SJSA1 (cell line): ENCODE measurements at regions not wholly inside any gene's neighbourhood (a gene's known extent, or its start where the extent isn't known, plus 50 kb on each side); places are given as distances from the start of the nearest gene placed in this dataset.
A peak's percentile ranks its signal among the peaks of the same experiment; 100 is the strongest.

Experiments
- DNase-seq, 2 experiments: peaks; one replicate each; pipeline ENCODE4 v3.0.0-alpha.2; 2015 to 2020; ENCODE audit warnings: low spot score in 2 of 2, low read depth in 1 of 2
- H3K27ac ChIP-seq: fragments of 250-450 bp; sonication (Bioruptor Pico); 2 replicates; pipeline ENCODE4 v1.5.1; 2020; ENCODE audit warnings: mild to moderate bottlenecking, moderate library complexity
- H3K27me3 ChIP-seq: fragments of 250-450 bp; sonication (Bioruptor Pico); replicated peaks from 2 replicates; pipeline ENCODE4 v1.5.1; 2020; ENCODE audit warnings: mild to moderate bottlenecking, moderate library complexity
- H3K36me3 ChIP-seq: fragments of 250-450 bp; sonication (Bioruptor Pico); 2 replicates; pipeline ENCODE4 v1.5.1; 2020; ENCODE audit warnings: mild to moderate bottlenecking
- H3K4me1 ChIP-seq: fragments of 250-450 bp; sonication (Bioruptor Pico); replicated peaks from 2 replicates; pipeline ENCODE4 v1.6.1; 2021; ENCODE audit warnings: mild to moderate bottlenecking
- H3K4me3 ChIP-seq: fragments of 250-450 bp; sonication (Bioruptor Pico); 2 replicates; pipeline ENCODE4 v1.5.1; 2020; ENCODE audit warnings: mild to moderate bottlenecking
- H3K9me3 ChIP-seq: fragments of 250-450 bp; sonication (Bioruptor Pico); replicated peaks from 2 replicates; pipeline ENCODE4 v1.5.1; 2020; ENCODE audit warnings: mild to moderate bottlenecking

DNA sequence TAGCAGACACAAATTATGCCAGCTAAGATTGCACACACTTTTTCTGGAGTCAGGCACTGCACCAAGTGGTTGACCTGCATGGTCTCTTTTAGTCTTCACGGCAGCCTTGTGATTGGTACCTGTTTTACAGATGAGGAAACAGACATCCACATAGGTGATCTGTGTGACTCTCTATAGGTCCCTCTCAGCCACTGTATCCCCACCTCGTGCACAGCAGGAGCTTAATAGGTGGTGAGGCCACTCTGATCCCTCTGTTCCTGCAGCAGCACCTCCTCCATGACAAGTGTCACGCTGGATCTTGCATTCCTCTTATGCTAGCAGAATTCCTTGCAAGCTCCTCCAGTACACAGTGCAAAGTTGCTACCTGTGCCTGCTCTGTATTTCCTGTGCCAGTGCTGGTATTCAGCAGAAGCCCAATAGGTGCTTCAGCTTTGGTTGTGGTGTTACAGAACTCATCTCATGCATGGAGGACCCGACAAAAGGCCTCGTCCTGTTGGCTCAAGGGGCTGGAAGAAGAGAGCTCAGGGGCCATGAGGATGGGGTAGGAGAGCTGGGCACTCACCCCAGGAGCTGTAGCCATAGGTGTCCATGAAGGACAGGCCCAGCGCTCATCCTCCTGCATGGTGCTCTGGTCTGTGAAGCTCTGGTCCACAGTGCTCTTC lies 546.7 kb downstream of the PTPRU start:
- H3K4me1 ChIP-seq: no peaks in the 10 kb centered on the region
- no peak overlapping the region for H3K27ac ChIP-seq
- 0 out of 2 replicates have a peak, but pooled peaks cover 2% of the 10 kb centered on the region for H3K9me3 ChIP-seq
- no peak for DNase-seq
- H3K4me3 ChIP-seq: no peak overlapping the region
- H3K36me3 ChIP-seq: no peaks in the 10 kb centered on the region
- peaks cover 24% of the 10 kb centered on the region; the same call in 1 of the 2 replicates for H3K27me3 ChIP-seq

DNA sequence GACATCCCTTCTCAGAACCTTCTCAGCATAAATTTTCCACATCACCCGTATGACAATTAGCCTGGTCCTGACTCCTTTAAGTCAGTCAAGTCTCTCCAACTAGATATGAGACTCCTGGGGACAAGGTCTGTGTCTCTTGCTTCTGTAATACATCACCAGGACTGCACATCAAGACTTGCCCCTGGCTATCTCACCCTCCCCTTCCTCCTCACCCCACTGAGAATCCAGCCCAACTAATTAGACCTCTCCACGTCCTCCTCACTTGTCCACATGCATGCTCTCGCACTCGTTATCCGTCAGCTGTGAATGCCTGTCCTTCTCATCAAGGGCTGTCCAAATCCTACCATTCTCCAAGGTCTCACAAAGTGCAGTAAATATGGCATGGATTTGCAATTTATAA lies 542.8 kb downstream of the PTPRU start:
- H3K4me3 ChIP-seq: no peak overlapping the region
- H3K4me1 ChIP-seq: no peaks in the 10 kb centered on the region
- H3K9me3 ChIP-seq: 0 out of 2 replicates have a peak, but pooled peaks cover 2% of the 10 kb centered on the region
- no peak overlapping the region for H3K27ac ChIP-seq
- H3K27me3 ChIP-seq: peaks cover 24% of the 10 kb centered on the region; the same call in 1 of the 2 replicates
- H3K36me3 ChIP-seq: no peaks in the 10 kb centered on the region
- DNase-seq: no peak

DNA sequence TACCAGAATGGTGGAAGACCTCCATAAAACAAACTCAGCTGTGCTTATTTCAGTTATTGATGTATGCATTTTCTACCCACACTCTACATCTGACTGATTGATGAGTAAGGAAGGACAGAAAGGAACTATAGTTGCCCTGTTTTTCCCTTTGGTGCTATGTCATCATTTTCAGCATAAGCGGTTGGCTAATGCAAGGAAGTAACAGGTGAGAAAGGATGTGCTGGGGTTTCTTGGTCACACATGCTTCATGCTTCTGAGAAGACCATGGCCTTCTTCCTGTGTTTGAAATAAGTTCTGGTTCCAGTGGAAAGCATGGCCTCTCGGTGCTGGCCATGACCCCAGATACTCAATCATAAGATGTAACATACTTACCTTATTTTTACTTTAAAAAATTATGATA lies 541.2 kb downstream of the PTPRU start:
- Histone ChIP-seq H3K4me1 (no peaks in the 10 kb centered on the region), H3K9me3 (0 out of 2 replicates have a peak, but pooled peaks cover 2% of the 10 kb centered on the region), H3K4me3 (no peak overlapping the region), H3K27ac (no peak overlapping the region), H3K36me3 (no peaks in the 10 kb centered on the region), H3K27me3 (peaks cover 22% of the 10 kb centered on the region; the same call in 1 of the 2 replicates)
- DNase-seq: no peak

DNA sequence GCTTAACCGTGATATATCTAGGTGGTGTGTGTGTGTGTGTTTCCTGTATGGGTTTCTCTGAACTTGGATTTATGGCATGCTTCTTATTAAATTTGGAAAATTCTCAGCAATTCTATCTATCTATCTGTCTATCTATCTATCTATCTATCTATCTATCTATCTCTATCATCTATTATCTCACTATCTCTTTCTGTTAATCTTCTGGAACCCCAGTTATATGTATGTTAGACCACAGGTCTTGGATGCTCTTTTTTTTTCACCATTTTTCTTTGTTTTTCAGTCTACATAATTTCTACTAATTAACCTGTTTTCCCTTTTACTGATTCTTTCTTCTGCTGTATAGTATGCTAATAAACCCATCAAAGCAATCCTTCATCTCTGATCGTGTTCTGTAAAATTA lies 538.0 kb downstream of the PTPRU start:
- Histone ChIP-seq H3K9me3 (no peaks in the 10 kb centered on the region), H3K36me3 (no peaks in the 10 kb centered on the region), H3K27me3 (peaks cover under 1% of the 10 kb centered on the region; the same call in 1 of the 2 replicates), H3K4me3 (no peak overlapping the region), H3K4me1 (no peaks in the 10 kb centered on the region), H3K27ac (no peak overlapping the region)
- no peak for DNase-seq

DNA sequence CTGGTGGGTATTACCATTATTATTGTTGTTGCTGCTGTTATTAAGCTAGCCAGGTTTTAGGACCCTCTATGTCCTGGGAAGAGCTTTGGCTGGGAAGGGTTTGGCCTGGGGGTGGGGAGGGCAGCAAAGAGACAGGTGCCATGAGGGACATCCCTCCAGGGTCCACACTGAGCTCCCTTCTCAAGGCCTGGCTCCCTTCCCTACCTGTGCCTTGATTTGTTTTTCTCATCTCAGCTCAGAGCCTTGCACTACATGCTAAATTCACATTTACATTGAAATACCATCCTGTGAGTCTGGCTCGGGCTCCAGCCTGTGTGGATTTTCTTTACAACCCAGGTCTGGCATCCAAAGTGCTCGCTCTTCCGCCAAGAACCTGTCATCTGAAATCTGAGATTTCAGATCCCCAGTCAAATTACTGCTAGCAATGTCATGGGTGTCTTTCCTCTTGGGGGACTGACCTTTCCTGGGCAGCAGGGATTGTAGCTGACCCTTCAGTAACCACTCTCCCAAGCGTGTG lies 536.3 kb downstream of the PTPRU start:
- Histone ChIP-seq H3K36me3 (no peaks in the 10 kb centered on the region), H3K4me3 (no peak overlapping the region), H3K27me3 (no peaks in the 10 kb centered on the region), H3K9me3 (no peaks in the 10 kb centered on the region), H3K4me1 (peaks cover 8% of the 10 kb centered on the region), H3K27ac (no peak overlapping the region)
- peak in 1 of 2 experiments; percentile 15 for DNase-seq

DNA sequence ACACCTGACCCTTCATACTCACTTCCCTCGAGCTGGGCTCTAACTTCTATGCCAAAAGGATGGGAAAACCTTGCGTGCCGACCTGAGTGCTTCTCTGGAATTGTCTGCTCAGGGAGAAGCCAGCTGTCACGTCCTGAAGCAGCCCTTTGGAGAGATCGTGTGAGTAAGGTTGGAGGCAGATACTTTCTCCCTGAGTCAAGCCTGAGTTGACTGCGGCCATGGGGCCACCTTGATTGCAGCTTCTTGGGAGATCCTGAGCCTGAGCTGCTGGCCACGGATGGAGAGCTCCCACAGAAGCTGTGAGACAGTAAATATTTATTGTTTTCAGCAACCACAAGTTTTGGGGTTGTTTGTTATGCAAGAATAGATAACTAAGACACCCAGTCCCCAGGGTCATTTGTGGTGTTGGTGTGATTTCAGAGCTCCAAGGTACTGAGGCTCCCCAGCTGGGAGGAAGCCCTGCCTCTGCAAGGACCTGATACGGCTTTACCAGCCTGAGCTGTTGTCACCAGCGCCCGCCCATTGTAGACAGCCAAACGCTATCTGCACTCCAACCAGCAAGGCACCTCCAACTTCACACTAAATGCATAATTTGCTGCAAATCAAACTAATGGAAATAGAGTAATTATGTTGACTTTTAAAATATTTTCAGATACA lies 531.6 kb downstream of the PTPRU start:
- Histone ChIP-seq H3K27me3 (no peaks in the 10 kb centered on the region), H3K27ac (peak overlapping the region; percentile 48), H3K4me1 (peaks cover 18% of the 10 kb centered on the region), H3K36me3 (no peaks in the 10 kb centered on the region), H3K4me3 (no peak overlapping the region), H3K9me3 (no peaks in the 10 kb centered on the region)
- peak; percentile 95 to 96 for DNase-seq

DNA sequence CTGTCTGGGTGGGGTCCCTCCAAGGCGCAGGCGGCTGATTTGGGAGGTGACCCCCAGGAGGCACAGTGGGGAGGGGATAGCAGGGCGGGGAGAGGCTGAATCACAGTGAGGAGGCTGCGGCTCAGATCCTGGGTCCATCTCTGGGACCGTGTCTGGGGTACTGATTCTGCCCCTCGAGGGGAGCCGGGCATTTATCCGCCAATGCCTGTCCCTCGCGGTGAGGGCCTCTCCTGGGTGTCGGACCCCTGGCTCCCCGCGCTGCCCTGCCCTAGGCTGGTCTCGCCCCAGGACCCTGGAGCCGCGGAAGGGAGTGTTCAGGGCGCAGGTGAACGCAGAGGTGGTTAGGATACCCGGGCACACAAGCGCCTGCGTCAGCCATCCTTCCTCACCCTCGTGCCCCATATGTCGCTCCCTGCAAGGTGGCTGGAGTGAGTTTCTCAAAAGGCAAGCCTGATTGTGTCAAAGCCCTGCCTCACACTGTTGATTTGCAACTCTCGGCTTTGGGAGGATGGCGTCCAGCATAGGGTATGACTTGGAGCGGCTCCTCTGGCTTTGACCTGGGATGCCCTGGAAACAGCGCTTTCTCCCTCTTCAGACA lies 530.9 kb downstream of the PTPRU start:
- Histone ChIP-seq H3K9me3 (no peaks in the 10 kb centered on the region), H3K36me3 (no peaks in the 10 kb centered on the region), H3K27ac (peak overlapping the region; percentile 48), H3K4me1 (peaks cover 18% of the 10 kb centered on the region), H3K4me3 (no peak overlapping the region), H3K27me3 (no peaks in the 10 kb centered on the region)
- DNase-seq: peak in 1 of 2 experiments; percentile 46

DNA sequence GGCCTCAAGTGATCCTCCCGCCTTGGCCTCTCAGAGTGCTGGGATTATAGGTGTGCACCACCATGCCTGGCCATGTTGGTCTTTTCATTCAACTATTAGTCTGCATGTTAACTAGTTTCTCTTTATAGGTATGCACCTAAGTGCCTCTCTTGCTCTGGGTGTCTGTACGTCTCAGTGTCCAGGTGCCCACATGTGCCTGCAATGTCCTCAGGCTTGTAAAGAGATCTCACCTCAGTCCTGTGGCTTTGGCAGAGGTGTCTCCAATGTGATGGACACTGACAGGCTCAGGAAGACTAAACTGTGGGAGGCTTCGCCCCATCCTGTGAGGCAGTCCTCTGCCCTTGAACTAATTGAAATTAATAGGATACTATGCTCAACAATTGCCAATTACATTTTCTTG lies 526.3 kb downstream of the PTPRU start:
- Histone ChIP-seq H3K36me3 (no peaks in the 10 kb centered on the region), H3K9me3 (no peaks in the 10 kb centered on the region), H3K27ac (no peak overlapping the region), H3K4me3 (no peak overlapping the region), H3K27me3 (no peaks in the 10 kb centered on the region), H3K4me1 (peaks cover 10% of the 10 kb centered on the region)
- peak in 1 of 2 experiments; percentile 8 for DNase-seq

DNA sequence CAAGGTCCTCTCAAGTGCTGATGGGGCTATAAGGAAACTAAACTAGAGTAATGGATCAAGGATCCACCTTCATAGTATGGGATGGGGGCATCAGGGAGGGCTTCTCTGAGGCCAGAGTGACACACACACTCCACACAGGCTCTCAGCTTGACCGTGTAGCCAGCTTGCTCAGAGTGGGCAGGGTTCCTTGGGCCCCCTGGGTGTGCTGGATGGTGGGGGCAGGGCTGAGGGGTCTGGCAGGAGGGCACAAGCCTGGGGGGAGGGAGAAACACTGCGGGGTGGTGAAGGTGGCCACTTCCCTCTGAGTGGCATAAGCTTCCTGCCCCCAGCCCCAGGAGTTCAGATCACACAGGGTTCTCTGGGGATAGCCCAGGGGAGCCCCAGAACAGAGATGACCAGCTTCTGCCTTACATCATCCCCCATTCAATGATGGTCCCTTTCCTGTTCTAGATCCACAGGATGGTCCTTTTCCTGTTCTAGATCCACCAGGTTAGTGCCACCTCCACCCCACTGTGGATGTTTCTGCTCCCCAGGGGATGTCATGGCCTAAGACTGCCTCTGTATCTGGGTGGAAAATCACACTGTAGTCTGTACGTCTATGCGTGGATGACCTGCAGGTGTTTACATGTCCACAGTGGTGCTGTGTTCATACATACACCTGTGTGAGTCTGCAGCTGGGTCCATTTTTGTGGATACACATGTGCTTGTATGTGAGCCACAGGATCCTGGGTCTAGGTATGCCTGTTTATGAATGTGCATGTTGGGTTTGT lies 525.0 kb downstream of the PTPRU start:
- Histone ChIP-seq H3K9me3 (no peaks in the 10 kb centered on the region), H3K4me1 (no peaks in the 10 kb centered on the region), H3K36me3 (no peaks in the 10 kb centered on the region), H3K27me3 (no peaks in the 10 kb centered on the region), H3K4me3 (no peak overlapping the region), H3K27ac (no peak overlapping the region)
- DNase-seq: peak in 1 of 2 experiments; percentile 22

DNA sequence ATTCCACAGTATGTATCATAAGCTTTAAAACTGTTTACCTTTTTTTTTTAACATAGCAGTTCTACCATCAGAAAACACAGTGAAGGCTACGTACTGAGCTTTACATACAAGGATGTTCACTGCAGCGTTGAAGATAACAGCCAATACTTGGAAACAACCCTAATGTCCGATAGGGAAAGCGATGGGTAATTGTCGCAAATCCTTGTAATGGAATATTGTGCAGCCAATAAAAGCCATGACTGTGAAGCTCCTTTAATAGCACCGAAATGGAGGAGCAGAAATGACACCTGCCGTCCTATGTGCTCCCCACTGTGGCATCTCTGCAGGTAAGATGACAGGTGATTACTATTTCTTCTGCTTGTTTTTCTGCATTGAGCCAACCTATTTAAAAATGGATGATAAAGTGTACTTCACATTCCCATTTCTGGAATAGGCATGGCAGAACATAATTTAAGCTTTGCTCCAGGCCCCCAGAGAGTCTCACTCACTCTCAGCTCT lies 523.8 kb downstream of the PTPRU start:
- Histone ChIP-seq H3K27ac (no peak overlapping the region), H3K36me3 (no peaks in the 10 kb centered on the region), H3K4me1 (no peaks in the 10 kb centered on the region), H3K27me3 (no peaks in the 10 kb centered on the region), H3K9me3 (no peaks in the 10 kb centered on the region), H3K4me3 (no peak overlapping the region)
- no peak for DNase-seq

DNA sequence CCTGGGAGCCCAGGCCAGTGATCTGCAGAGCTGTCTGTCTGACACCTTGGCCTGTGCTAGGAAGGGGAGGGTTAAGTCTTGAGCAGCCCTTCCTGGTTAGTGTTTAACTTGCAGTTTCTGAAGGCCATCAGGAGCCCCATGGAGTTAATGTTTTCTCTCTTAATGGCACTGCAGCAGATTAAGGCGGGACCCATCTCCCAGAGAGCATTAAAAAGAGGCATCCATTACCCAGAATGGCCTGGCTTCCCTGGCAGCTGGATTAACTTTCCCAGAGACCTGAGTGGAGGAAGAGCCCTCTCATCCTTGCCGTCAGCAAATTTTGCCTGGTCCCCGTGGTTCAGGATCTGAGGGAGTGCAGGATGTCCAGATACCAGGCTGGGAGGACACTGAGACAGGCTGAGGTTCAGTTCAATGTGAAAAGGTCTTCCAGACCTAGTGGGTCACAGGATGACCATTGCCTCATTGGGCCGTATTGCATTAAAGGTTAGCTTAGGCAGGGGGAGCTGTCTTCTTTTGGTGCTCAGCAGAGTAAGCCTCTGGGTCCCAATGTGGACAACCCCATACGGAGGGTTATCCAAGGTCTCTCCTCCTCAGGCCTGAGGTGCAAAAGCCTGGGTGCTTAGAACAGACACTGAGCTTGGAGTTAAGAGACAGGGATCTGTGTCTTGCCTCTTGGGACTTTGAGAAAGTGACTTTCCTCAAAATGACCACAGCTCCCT lies 522.6 kb downstream of the PTPRU start:
- Histone ChIP-seq H3K27me3 (no peaks in the 10 kb centered on the region), H3K4me3 (no peak overlapping the region), H3K27ac (no peak overlapping the region), H3K9me3 (no peaks in the 10 kb centered on the region), H3K4me1 (no peaks in the 10 kb centered on the region), H3K36me3 (no peaks in the 10 kb centered on the region)
- peak in 1 of 2 experiments; percentile 31 for DNase-seq

DNA sequence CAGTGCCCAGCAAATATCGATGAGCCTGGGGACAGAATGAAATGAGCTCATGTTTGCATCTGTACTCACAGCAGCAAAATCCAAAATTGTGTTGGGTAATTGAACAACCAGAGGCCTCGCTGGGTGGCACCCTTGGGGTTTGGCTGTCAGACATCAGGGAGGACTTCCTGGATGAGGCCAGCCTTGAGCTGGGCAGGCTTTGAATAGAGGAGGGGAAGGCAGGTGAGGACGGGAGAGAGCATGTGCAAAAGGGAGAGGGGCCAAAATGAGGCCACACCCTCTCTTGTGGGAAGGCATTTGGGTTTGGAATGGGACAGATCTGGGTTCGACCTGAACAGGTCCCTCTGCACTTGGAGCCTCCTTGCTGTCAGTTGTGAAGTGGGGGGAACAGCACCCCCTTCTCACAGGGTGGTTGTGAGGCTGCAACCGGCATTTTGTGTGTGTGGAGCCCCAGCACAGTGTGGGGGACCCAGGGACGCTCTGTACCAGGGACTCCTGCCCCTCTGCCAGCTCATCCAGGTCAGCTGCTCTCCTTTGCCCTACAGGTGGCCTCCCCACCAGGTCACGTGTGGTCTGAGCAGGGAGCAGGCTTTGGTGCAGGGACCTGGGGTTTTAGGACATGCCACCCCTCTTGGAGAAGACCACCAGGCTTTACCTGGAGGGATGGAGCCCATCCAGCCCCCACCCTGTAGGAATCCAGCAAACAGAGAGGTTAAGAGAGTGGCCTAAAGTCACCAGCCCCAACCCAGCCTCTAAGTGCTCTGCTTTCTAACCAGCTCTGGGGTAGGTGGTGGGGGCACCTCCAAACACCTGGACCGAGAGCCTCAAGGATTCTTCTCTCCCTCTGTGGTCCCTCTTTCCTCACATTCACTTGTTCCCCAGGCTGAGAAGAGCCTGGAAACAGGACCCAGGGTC lies 521.8 kb downstream of the PTPRU start:
- H3K27ac ChIP-seq: no peak overlapping the region
- no peaks in the 10 kb centered on the region for H3K36me3 ChIP-seq
- H3K27me3 ChIP-seq: no peaks in the 10 kb centered on the region
- H3K4me3 ChIP-seq: no peak overlapping the region
- H3K9me3 ChIP-seq: no peaks in the 10 kb centered on the region
- DNase-seq: peak in 1 of 2 experiments; percentile 33
- no peaks in the 10 kb centered on the region for H3K4me1 ChIP-seq
